HepG2 (cell line): ENCODE measurements at regions not wholly inside any gene's neighbourhood (a gene's known extent, or its start where the extent isn't known, plus 50 kb on each side); places are given as distances from the start of the nearest gene placed in this dataset.

Experiments
- ATAC-seq: fragments of 200-7000 bp; cut with Tn5 transposase; 3 replicates; pipeline ENCODE4 v1.9.1; 2020; ENCODE audit warnings: mild to moderate bottlenecking, moderate library complexity
- BruUV-seq: library from RNA; stranded (reverse); fragments of 400-500 nt; replicated peaks from 2 replicates; lab custom pipeline; 2021; lab: Mats Ljungman, UMichigan
- CTCF ChIA-PET: fragments of 300-600 bp; formaldehyde crosslinking; extraction: SDS; loops from one replicate; lab custom pipeline; 2021; ENCODE audit warnings: low total read pairs, inconsistent platforms, low intra/inter-chr PET ratio; lab: Yijun Ruan, JAX
- POLR2A ChIA-PET: fragments of 350-600 bp; sonication (Branson Sonifier 250); formaldehyde crosslinking; loops from one replicate; lab custom pipeline; 2020; ENCODE audit warnings: antibody characterized with exemption, inconsistent platforms; lab: Yijun Ruan, JAX
- DNase-seq: peaks from one replicate; pipeline ENCODE4 v3.0.0-alpha.2; 2015; ENCODE audit warnings: low spot score
- FAIRE-seq: peaks from 3 replicates; lab custom pipeline; 2011; peaks lifted over from hg19 to GRCh38; lab: Jason Lieb, UNC
- H2AFZ ChIP-seq: one replicate; pipeline ENCODE4 v1.6.1; 2011; ENCODE audit warnings: low read length, inconsistent platforms
- H3K27ac ChIP-seq: fragments of 300-600 bp; 3 replicates; pipeline ENCODE4 v1.8.0; 2011; ENCODE audit warnings: mixed run types, mild to moderate bottlenecking, mixed read lengths, low read length, inconsistent platforms; ENCODE audit not compliant: insufficient read depth; ENCODE audit errors: extremely low read length
- H3K27me3 ChIP-seq, 2 experiments: fragments of 200-600 bp in 1 of 2; 2 replicates in 1 of 2; 3 replicates in 1 of 2; pipeline versions ENCODE4 v1.6.0 to v1.8.0; 2011; ENCODE audit warnings: low read length in 2 of 2, mild to moderate bottlenecking in 2 of 2, moderate library complexity in 2 of 2, inconsistent platforms in 1 of 2; ENCODE audit not compliant: insufficient read depth in 2 of 2, control insufficient read depth in 1 of 2
- H3K36me3 ChIP-seq, 2 experiments: fragments of 200-600 bp in 1 of 2; replicated peaks in 1 of 2; 2 replicates in 1 of 2; 3 replicates in 1 of 2; pipeline versions ENCODE4 v1.5.1 to v1.8.0; 2011; ENCODE audit warnings: low read length in 2 of 2, inconsistent platforms in 1 of 2; ENCODE audit not compliant: insufficient read depth in 2 of 2, control insufficient read depth in 1 of 2
- H3K4me1 ChIP-seq: 2 replicates; pipeline ENCODE4 v1.5.1; 2012; ENCODE audit warnings: low read length, inconsistent platforms; ENCODE audit not compliant: insufficient read depth
- H3K4me2 ChIP-seq: 2 replicates; pipeline ENCODE4 v1.6.0; 2011; ENCODE audit warnings: low read depth, low read length, inconsistent platforms
- H3K4me3 ChIP-seq, 3 experiments: fragments of 200-600 bp in 1 of 3; sonication (generic), shearing (Covaris generic) in 1 of 3; replicated peaks in 1 of 3; 2 replicates each; pipeline ENCODE4 v1.5.1; 2011 to 2016; ENCODE audit warnings: low read length in 3 of 3, inconsistent platforms in 2 of 3, low read depth in 2 of 3, mild to moderate bottlenecking in 2 of 3, control low read depth in 1 of 3, mixed read lengths in 1 of 3; ENCODE audit not compliant: insufficient read depth in 1 of 3
- H3K79me2 ChIP-seq: one replicate; pipeline ENCODE4 v1.6.1; 2011; ENCODE audit warnings: low read length, inconsistent platforms; ENCODE audit not compliant: insufficient read depth
- H3K9ac ChIP-seq: 2 replicates; pipeline ENCODE4 v1.6.0; 2011; ENCODE audit warnings: mild to moderate bottlenecking, low read depth, low read length, inconsistent platforms; ENCODE audit not compliant: insufficient read depth
- H3K9me3 ChIP-seq: 2 replicates; pipeline ENCODE4 v1.5.1; 2012; ENCODE audit warnings: mild to moderate bottlenecking, low read length
- H4K20me1 ChIP-seq: 2 replicates; pipeline ENCODE4 v1.6.0; 2011; ENCODE audit warnings: inconsistent platforms, mild to moderate bottlenecking, low read length, moderate library complexity; ENCODE audit not compliant: insufficient read depth
- DNMT1 ChIP-seq: sonication (generic); formaldehyde crosslinking; IDR thresholded peaks from 2 replicates; pipeline ENCODE4 v1.5.1; 2020; ENCODE audit warnings: mild to moderate bottlenecking, missing genetic modification reagents
- KDM3A ChIP-seq: IDR thresholded peaks from 2 replicates; pipeline ENCODE4 v1.6.1; 2018; ENCODE audit warnings: low read depth, missing compliant biosample characterization
- KLF15 ChIP-seq: sonication (generic); formaldehyde crosslinking; IDR thresholded peaks from 2 replicates; pipeline ENCODE4 v1.8.1; 2023; ENCODE audit warnings: borderline replicate concordance, mild to moderate bottlenecking, inconsistent platforms, missing genetic modification reagents, mixed read lengths
- NKX3-1 ChIP-seq: sonication (generic); formaldehyde crosslinking; IDR thresholded peaks from 2 replicates; pipeline ENCODE4 v1.5.0; 2020; ENCODE audit warnings: missing genetic modification reagents
- RAD51 ChIP-seq: fragments of 450-650 bp; IDR thresholded peaks from 2 replicates; pipeline ENCODE4 v1.6.1; 2016; ENCODE audit warnings: borderline replicate concordance
- ZFP36 ChIP-seq: fragments of 150-350 bp; IDR thresholded peaks from 2 replicates; pipeline ENCODE4 v1.6.1; 2018; ENCODE audit warnings: borderline replicate concordance, low read length, low read depth; ENCODE audit not compliant: partially characterized antibody
- ZFYVE20 ChIP-seq: sonication (generic); formaldehyde crosslinking; IDR thresholded peaks from 2 replicates; pipeline ENCODE4 v1.8.0; 2023; ENCODE audit warnings: low read depth, mild to moderate bottlenecking, moderate library complexity, missing genetic modification reagents, borderline replicate concordance
- ZGPAT ChIP-seq: IDR thresholded peaks from 2 replicates; pipeline ENCODE4 v1.6.1; 2016; ENCODE audit warnings: mild to moderate bottlenecking
- ZNF138 ChIP-seq: sonication (generic); formaldehyde crosslinking; IDR thresholded peaks from 2 replicates; pipeline ENCODE4 v1.5.0; 2020; ENCODE audit warnings: mild to moderate bottlenecking, low read depth, missing genetic modification reagents
- ZNF646 ChIP-seq: sonication (generic); formaldehyde crosslinking; IDR thresholded peaks from 2 replicates; pipeline ENCODE4 v1.9.0; 2021; ENCODE audit warnings: mild to moderate bottlenecking, missing genetic modification reagents
- ZNF776 ChIP-seq: sonication (generic); formaldehyde crosslinking; IDR thresholded peaks from 2 replicates; pipeline ENCODE4 v1.4.0; 2020; ENCODE audit warnings: mild to moderate bottlenecking, missing genetic modification reagents
- WGBS: methylation state at CpG from one replicate; pipeline ENCODE4 v1.1.6; 2017; ENCODE audit warnings: low lambda C conversion rate; 5-methylcytosine and 5-hydroxymethylcytosine counted together
- in situ Hi-C: cut with HindIII; loops from 2 replicates; pipeline ENCODE4 v1.10.0; 2017; ENCODE audit warnings: low pct_unique_long_range_greater_than_20kb; ENCODE audit not compliant: extremely low pct_ligation_motif_present
- intact Hi-C: fragments of 100-400 bp; cut with micrococcal nuclease; formaldehyde crosslinking; loops from one replicate; pipeline ENCODE4 v1.10.0; 2022; ENCODE audit not compliant: unreplicated experiment

DNA sequence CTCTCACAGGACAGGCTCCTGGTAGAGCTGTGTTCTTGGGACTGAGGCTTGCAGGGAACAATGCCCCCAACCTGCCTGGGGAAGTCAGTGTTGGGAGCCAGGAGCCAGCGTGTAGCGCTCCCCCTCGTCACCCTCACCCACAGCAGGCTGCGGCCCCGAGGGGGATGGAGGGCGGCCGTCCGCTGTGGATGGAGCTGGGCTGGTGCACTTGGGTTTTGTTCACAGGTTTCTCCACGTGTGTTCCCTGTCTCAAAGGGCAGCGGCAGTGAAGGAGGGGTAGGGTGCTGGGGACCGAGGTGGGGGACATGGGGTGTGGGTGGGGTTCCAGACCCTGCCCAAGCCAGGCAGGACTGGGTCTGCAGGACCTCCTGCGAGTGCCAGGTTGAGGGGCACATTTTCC lies 69.1 kb downstream of the RGS12 start (continued):
- TF ChIP-seq ZNF138 (CRISPR knock-in tag) (no peak), ZGPAT (CRISPR knock-in tag) (no peak)
- TF ChIP-seq, all 625 proteins: peak for 1

DNA sequence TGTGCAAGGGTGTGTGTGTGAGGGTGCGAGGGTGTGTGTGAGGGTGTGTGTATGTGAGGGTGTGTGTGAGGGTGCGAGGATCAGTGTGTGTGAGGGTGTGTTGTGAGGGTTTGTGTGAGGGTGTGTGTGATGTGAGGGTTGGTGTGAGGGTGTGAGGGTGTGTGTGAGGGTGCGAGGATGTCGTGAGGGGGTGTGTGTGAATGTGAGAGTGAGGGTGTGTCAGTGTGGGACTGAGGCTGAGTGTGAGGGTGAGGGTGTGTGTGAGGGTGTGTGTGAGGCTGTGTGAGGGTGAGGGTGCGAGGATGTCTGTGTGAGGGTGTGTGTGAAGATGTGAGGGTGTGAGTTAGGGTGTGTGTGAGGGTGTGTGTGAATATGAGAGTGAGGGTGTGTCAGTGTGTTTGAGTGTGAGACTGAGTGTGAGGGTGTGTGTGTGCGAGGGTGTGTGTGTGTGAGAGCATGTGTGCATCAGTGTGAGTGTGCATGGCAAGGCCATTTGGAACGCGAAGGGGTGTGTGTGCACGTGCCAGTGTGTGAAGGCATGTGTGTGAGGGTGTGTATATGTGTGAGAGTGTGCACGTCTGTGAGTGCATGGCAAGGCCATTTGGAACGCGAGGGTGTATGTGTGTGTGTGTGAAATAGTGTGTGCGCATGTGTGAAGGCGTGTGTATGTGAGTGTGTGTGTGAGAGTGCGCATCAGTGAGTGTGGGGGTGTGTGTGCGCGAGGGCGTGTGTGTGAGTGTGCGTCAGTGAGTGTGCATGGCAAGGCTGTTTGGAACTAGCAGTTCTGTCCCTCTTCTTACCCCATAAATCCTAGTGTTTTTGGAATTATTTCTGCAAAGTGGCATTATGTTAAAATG lies 69.8 kb downstream of the RGS12 start:
- H3K4me3 ChIP-seq: no peak overlapping the region
- H3K27ac ChIP-seq: no peak overlapping the region
- H3K9ac ChIP-seq: no peak overlapping the region
- whole genome bisulfite sequencing: 96% methylated on average over 19 of the region's 19 CpGs
- no peaks in the 10 kb centered on the region; a peak in 1 of 5 replicates for H3K27me3 ChIP-seq
- H3K36me3 ChIP-seq: no peaks in the 10 kb centered on the region; a peak in 1 of 5 replicates
- H3K9me3 ChIP-seq: no peaks in the 10 kb centered on the region
- in situ Hi-C loops (no loop called here), intact Hi-C loops (no loop called here)
- POLR2A ChIA-PET: no interaction called here
- peaks cover 28% of the 10 kb centered on the region for H3K4me1 ChIP-seq
- FAIRE-seq (no peak), DNase-seq (no peak), ATAC-seq (no peak)
- no peak overlapping the region for H2AFZ ChIP-seq
- H4K20me1 ChIP-seq: no peaks in the 10 kb centered on the region
- H3K4me2 ChIP-seq: no peak overlapping the region
- CTCF ChIA-PET: no interaction called here
- no TSS peak for BruUV-seq
- TF ChIP-seq ZFYVE20 (CRISPR knock-in tag) (0 out of 2 replicates have a peak, but pooled peaks have one; percentile 26), KLF15 (no peak), DNMT1 (CRISPR knock-in tag) (peak; percentile 54; the same call in 1 of the 2 replicates), RAD51 (0 out of 2 replicates have a peak, but pooled peaks have one; percentile 12), ZNF776 (CRISPR knock-in tag) (no peak), ZNF646 (CRISPR knock-in tag) (0 out of 2 replicates have a peak, but pooled peaks have one; percentile 61), NKX3-1 (CRISPR knock-in tag) (no peak), ZFP36 (no peak), KDM3A (CRISPR knock-in tag) (no peak)
- H3K79me2 ChIP-seq: peaks cover under 1% of the 10 kb centered on the region
